Fibroblast of peridontal ligament (primary cell): ENCODE measurements at regions not wholly inside any gene's neighbourhood (a gene's known extent, or its start where the extent isn't known, plus 50 kb on each side); places are given as distances from the start of the nearest gene placed in this dataset.
"Not testable (repeated sequence)": the region's sequence is repeated elsewhere in the genome, so short reads cannot be mapped to it uniquely, and the experiment has no call there.

ENCODE experiments used
- DNase-seq: peaks from one replicate; pipeline ENCODE4 v3.0.0-alpha.2; 2010; ENCODE audit errors: extremely low read depth

- no peak for DNase-seq
Measured at GRCh38 chr2:58769864-58770234, 528.7 kb upstream of the FANCL start.

GRCh38 chr2:58769111-58769863, 528.2 kb upstream of the FANCL start:
- DNase-seq: no peak

- DNase-seq: no peak
Measured at GRCh38 chr2:58768715-58769080, 527.6 kb upstream of the FANCL start.

- no peak for DNase-seq
Measured at GRCh38 chr2:58767828-58768714, 526.9 kb upstream of the FANCL start.

GRCh38 chr2:58764338-58765104, 523.4 kb upstream of the FANCL start:
- no peak for DNase-seq

GRCh38 chr2:58762176-58762781, 521.2 kb upstream of the FANCL start:
- peak; percentile 48 for DNase-seq

GRCh38 chr2:58757971-58758370, 516.8 kb upstream of the FANCL start:
- no peak for DNase-seq

GRCh38 chr2:58756336-58756735, 515.2 kb upstream of the FANCL start:
- DNase-seq: no peak

- DNase-seq: not testable (repeated sequence)
Measured at GRCh38 chr2:58752507-58752906, 511.4 kb upstream of the FANCL start.

GRCh38 chr2:58751676-58752075, 510.6 kb upstream of the FANCL start:
- DNase-seq: not testable (repeated sequence)

GRCh38 chr2:58749041-58749440, 507.9 kb upstream of the FANCL start:
- no peak for DNase-seq

GRCh38 chr2:58745334-58745733, 504.2 kb upstream of the FANCL start:
- not testable (repeated sequence) for DNase-seq

GRCh38 chr2:58740426-58740825, 499.3 kb upstream of the FANCL start:
- no peak for DNase-seq

- no peak for DNase-seq
Measured at GRCh38 chr2:58739033-58739432, 497.9 kb upstream of the FANCL start.

- no peak for DNase-seq
Measured at GRCh38 chr2:58734365-58734764, 493.2 kb upstream of the FANCL start.

GRCh38 chr2:58732999-58733398, 491.9 kb upstream of the FANCL start:
- DNase-seq: no peak

GRCh38 chr2:58731488-58731869, 490.4 kb upstream of the FANCL start:
- DNase-seq: no peak

GRCh38 chr2:58730764-58731487, 489.8 kb upstream of the FANCL start:
- DNase-seq: no peak

- DNase-seq: no peak
Measured at GRCh38 chr2:58727981-58728656, 487.0 kb upstream of the FANCL start.

GRCh38 chr2:58721912-58722591, 480.9 kb upstream of the FANCL start:
- DNase-seq: no peak
